ENCODE measurements at regions not wholly inside any gene's neighbourhood (a gene's known extent, or its start where the extent isn't known, plus 50 kb on each side); places are given as distances from the start of the nearest gene placed in this dataset.
"Not testable (repeated sequence)": the region's sequence is repeated elsewhere in the genome, so short reads cannot be mapped to it uniquely, and the experiment has no call there.

DNA sequence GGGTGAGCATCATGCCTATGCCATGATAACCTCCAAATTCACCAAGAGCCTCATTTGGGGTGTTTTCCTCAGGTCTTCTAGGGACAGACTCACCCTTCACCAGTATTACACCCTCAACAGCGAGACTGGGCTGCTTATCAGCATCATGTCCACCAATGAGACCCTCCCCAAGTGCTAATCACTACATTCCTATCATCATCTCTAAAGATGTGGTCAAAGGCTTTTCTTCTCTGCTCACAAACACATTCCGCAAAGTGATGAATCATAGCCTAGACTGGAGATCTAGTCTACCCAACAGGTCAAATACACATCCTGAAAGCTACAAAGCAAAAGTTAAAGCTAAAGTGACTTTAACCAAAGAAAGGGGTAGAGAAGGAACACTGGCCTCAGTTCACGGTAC is 75.3 kb upstream of the C7orf33 start:
- no peak overlapping the region for H2AFZ ChIP-seq (ENCODE audit: low read depth)
- no peaks in the 10 kb centered on the region for H3K4me1 ChIP-seq (ENCODE audit: low read depth, poor library complexity, severe bottlenecking)
- no peak for TF ChIP-seq CTCF (conservative IDR thresholded peaks at IDR 0.05; ENCODE audit: low read depth, low read length)
- H3K4me2 ChIP-seq: no peak overlapping the region
- H4K20me1 ChIP-seq (ENCODE audit: insufficient read depth): no peaks in the 10 kb centered on the region
- H3K9ac ChIP-seq: no peak overlapping the region
- no peaks in the 10 kb centered on the region for H3K27me3 ChIP-seq (ENCODE audit: insufficient read depth, low read depth)
- H3K36me3 ChIP-seq (ENCODE audit: insufficient read depth): no peaks in the 10 kb centered on the region
- no peak overlapping the region for H3K27ac ChIP-seq
- H3K79me2 ChIP-seq (ENCODE audit: insufficient read depth, low read depth): no peaks in the 10 kb centered on the region
- H3K4me3 ChIP-seq (IDR thresholded peaks at IDR 0.05; ENCODE audit: insufficient read depth, low read depth, low read length): no peak overlapping the region

GRCh38 chr7:148515728-148516695 is 74.6 kb upstream of the C7orf33 start:
- no peaks in the 10 kb centered on the region for H3K4me1 ChIP-seq (ENCODE audit: low read depth, poor library complexity, severe bottlenecking)
- no peaks in the 10 kb centered on the region for H4K20me1 ChIP-seq (ENCODE audit: insufficient read depth)
- no peak overlapping the region for H3K9ac ChIP-seq
- no peaks in the 10 kb centered on the region for H3K36me3 ChIP-seq (ENCODE audit: insufficient read depth)
- no peaks in the 10 kb centered on the region for H3K27me3 ChIP-seq (ENCODE audit: insufficient read depth, low read depth)
- H3K27ac ChIP-seq: no peak overlapping the region
- H3K4me2 ChIP-seq: no peak overlapping the region
- no peak for TF ChIP-seq CTCF (conservative IDR thresholded peaks at IDR 0.05; ENCODE audit: low read depth, low read length)
- no peak overlapping the region for H2AFZ ChIP-seq (ENCODE audit: low read depth)
- no peaks in the 10 kb centered on the region for H3K79me2 ChIP-seq (ENCODE audit: insufficient read depth, low read depth)
- H3K4me3 ChIP-seq (IDR thresholded peaks at IDR 0.05; ENCODE audit: insufficient read depth, low read depth, low read length): no peak overlapping the region

- H3K4me1 ChIP-seq (ENCODE audit: low read depth, poor library complexity, severe bottlenecking); H3K79me2 ChIP-seq (ENCODE audit: insufficient read depth, low read depth); H4K20me1 ChIP-seq (ENCODE audit: insufficient read depth); H3K4me3 ChIP-seq (IDR thresholded peaks at IDR 0.05; ENCODE audit: insufficient read depth, low read depth, low read length); H3K4me2 ChIP-seq; H3K36me3 ChIP-seq (ENCODE audit: insufficient read depth); H3K27ac ChIP-seq; H2AFZ ChIP-seq (ENCODE audit: low read depth); H3K27me3 ChIP-seq (ENCODE audit: insufficient read depth, low read depth); H3K9ac ChIP-seq: not testable (repeated sequence)
Measured at GRCh38 chr7:148519386-148519785, 71.2 kb upstream of the C7orf33 start.

GRCh38 chr7:148521271-148521670 is 69.3 kb upstream of the C7orf33 start:
- Histone ChIP-seq H3K4me1 (ENCODE audit: low read depth, poor library complexity, severe bottlenecking) (no peaks in the 10 kb centered on the region), H2AFZ (ENCODE audit: low read depth) (no peak overlapping the region), H3K27ac (no peak overlapping the region), H3K4me2 (no peak overlapping the region), H3K27me3 (ENCODE audit: insufficient read depth, low read depth) (no peaks in the 10 kb centered on the region), H3K36me3 (ENCODE audit: insufficient read depth) (no peaks in the 10 kb centered on the region), H3K79me2 (ENCODE audit: insufficient read depth, low read depth) (no peaks in the 10 kb centered on the region), H3K9ac (no peak overlapping the region), H3K4me3 (IDR thresholded peaks at IDR 0.05; ENCODE audit: insufficient read depth, low read depth, low read length) (no peak overlapping the region), H4K20me1 (ENCODE audit: insufficient read depth) (no peaks in the 10 kb centered on the region)
- TF ChIP-seq CTCF (conservative IDR thresholded peaks at IDR 0.05; ENCODE audit: low read depth, low read length): no peak

DNA sequence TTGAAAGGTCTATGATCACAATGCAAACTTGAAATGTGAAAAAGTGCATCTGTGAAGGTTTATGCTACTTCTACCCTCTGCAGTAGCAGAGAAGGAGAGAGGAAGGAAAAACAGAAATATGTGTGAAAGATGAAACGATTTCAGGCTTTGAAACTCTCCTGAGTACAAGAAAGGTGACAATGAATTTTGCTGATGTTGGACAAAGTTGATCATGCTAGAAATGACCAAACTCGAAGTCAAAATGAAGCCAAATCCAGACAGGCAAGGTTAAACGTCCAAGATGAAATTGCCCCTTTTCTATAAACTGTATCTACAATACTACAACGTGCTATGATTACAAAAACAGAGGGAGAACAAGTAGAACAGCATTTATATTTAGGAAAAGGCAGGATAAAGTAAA is 67.0 kb upstream of the C7orf33 start:
- Histone ChIP-seq H3K36me3 (ENCODE audit: insufficient read depth) (no peaks in the 10 kb centered on the region), H2AFZ (ENCODE audit: low read depth) (no peak overlapping the region), H3K27ac (no peak overlapping the region), H3K9ac (no peak overlapping the region), H3K4me1 (ENCODE audit: low read depth, poor library complexity, severe bottlenecking) (peaks cover 9% of the 10 kb centered on the region), H3K4me2 (no peak overlapping the region), H3K4me3 (IDR thresholded peaks at IDR 0.05; ENCODE audit: insufficient read depth, low read depth, low read length) (no peak overlapping the region), H3K27me3 (ENCODE audit: insufficient read depth, low read depth) (no peaks in the 10 kb centered on the region), H4K20me1 (ENCODE audit: insufficient read depth) (no peaks in the 10 kb centered on the region), H3K79me2 (ENCODE audit: insufficient read depth, low read depth) (no peaks in the 10 kb centered on the region)
- TF ChIP-seq CTCF (conservative IDR thresholded peaks at IDR 0.05; ENCODE audit: low read depth, low read length): no peak

Measured in KMS-11 (cell line).